ENCODE measurements at regions not wholly inside any gene's neighbourhood (a gene's known extent, or its start where the extent isn't known, plus 50 kb on each side); places are given as distances from the start of the nearest gene placed in this dataset.

GRCh38 chr4:126899331-126899801 is 733.4 kb upstream of the INTU start:
- POLR2A ChIA-PET, result no interaction called here
- Histone ChIP-seq H2AFZ (ENCODE audit: control insufficient read depth, low read depth, low read length) (no peak overlapping the region), H3K4me3 (no peak overlapping the region), H3K4me1 (ENCODE audit: control insufficient read depth, insufficient read depth, low read length) (no peaks in the 10 kb centered on the region), H3K9ac (ENCODE audit: control insufficient read depth, insufficient read depth, low read length) (no peak overlapping the region), H3K27ac (ENCODE audit: control insufficient read depth, insufficient read depth) (no peak overlapping the region), H3K36me3 (ENCODE audit: control insufficient read depth in 2 of 2, insufficient read depth in 2 of 2, low read length in 1 of 2) (no peaks in the 10 kb centered on the region), H3K4me2 (ENCODE audit: control insufficient read depth, insufficient read depth) (no peak overlapping the region), H3K27me3 (replicated peaks in 1 of 2; ENCODE audit: control insufficient read depth in 2 of 2, insufficient read depth in 2 of 2, low read length in 1 of 2) (no peaks in the 10 kb centered on the region), H3K9me3 (replicated peaks; ENCODE audit: control insufficient read depth, insufficient read depth, low read length) (no peaks in the 10 kb centered on the region), H3K79me2 (ENCODE audit: control insufficient read depth, insufficient read depth, low read length) (no peaks in the 10 kb centered on the region), H4K20me1 (ENCODE audit: control insufficient read depth, insufficient read depth) (no peaks in the 10 kb centered on the region)
- intact Hi-C loops (cut with micrococcal nuclease; ENCODE audit: unreplicated experiment), result no loop called here
- FAIRE-seq (no peak), ATAC-seq (no peak), DNase-seq (ENCODE audit: low read depth, low spot score) (no peak)
- no TSS peak for BruUV-seq (replicated peaks)
- TF ChIP-seq, protein P1, sequence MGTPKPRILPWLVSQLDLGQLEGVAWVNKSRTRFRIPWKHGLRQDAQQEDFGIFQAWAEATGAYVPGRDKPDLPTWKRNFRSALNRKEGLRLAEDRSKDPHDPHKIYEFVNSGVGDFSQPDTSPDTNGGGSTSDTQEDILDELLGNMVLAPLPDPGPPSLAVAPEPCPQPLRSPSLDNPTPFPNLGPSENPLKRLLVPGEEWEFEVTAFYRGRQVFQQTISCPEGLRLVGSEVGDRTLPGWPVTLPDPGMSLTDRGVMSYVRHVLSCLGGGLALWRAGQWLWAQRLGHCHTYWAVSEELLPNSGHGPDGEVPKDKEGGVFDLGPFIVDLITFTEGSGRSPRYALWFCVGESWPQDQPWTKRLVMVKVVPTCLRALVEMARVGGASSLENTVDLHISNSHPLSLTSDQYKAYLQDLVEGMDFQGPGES (IDR thresholded peaks at IDR 0.05), result no peak
- TF ChIP-seq CBX5 (IDR thresholded peaks at IDR 0.05; ENCODE audit: low read depth) (no peak), EGR1 (IDR thresholded peaks at IDR 0.05; ENCODE audit: borderline replicate concordance in 1 of 2, low read depth in 2 of 2, low read length in 2 of 2) (no peak), EP300 (IDR thresholded peaks at IDR 0.05; ENCODE audit: borderline replicate concordance in 1 of 2, control insufficient read depth in 1 of 2, low read depth in 2 of 2, low read length in 2 of 2) (no peak), SMAD1 (IDR thresholded peaks at IDR 0.05; ENCODE audit: low read depth, partially characterized antibody) (no peak)
- TF ChIP-seq, protein P2, sequence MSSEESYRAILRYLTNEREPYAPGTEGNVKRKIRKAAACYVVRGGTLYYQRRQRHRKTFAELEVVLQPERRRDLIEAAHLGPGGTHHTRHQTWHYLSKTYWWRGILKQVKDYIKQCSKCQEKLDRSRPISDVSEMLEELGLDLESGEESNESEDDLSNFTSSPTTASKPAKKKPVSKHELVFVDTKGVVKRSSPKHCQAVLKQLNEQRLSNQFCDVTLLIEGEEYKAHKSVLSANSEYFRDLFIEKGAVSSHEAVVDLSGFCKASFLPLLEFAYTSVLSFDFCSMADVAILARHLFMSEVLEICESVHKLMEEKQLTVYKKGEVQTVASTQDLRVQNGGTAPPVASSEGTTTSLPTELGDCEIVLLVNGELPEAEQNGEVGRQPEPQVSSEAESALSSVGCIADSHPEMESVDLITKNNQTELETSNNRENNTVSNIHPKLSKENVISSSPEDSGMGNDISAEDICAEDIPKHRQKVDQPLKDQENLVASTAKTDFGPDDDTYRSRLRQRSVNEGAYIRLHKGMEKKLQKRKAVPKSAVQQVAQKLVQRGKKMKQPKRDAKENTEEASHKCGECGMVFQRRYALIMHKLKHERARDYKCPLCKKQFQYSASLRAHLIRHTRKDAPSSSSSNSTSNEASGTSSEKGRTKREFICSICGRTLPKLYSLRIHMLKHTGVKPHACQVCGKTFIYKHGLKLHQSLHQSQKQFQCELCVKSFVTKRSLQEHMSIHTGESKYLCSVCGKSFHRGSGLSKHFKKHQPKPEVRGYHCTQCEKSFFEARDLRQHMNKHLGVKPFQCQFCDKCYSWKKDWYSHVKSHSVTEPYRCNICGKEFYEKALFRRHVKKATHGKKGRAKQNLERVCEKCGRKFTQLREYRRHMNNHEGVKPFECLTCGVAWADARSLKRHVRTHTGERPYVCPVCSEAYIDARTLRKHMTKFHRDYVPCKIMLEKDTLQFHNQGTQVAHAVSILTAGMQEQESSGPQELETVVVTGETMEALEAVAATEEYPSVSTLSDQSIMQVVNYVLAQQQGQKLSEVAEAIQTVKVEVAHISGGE (CRISPR knock-in tag; IDR thresholded peaks at IDR 0.05), result no peak
- in situ Hi-C loops (cut with MboI), result no loop called here
- 7% methylated on average over 2 of the region's 2 CpGs for WGBS (ENCODE audit: insufficient coverage, insufficient replicate concordance, low lambda C conversion rate, missing lambda C conversion rate)
- SMC1A ChIA-PET (ENCODE audit: uncharacterized antibody, unreplicated experiment), result no interaction called here
- RAD21 ChIA-PET (ENCODE audit: unreplicated experiment), result no interaction called here
- CTCF ChIA-PET, result interaction anchor here (0.5 kb wide), 1 partner anchor 11 kb away, joined by 3 read pairs; no protein-coding TSS in a partner anchor
